ENCODE measurements at regions not wholly inside any gene's neighbourhood (a gene's known extent, or its start where the extent isn't known, plus 50 kb on each side); places are given as distances from the start of the nearest gene placed in this dataset.

- TF ChIP-seq, protein P1, sequence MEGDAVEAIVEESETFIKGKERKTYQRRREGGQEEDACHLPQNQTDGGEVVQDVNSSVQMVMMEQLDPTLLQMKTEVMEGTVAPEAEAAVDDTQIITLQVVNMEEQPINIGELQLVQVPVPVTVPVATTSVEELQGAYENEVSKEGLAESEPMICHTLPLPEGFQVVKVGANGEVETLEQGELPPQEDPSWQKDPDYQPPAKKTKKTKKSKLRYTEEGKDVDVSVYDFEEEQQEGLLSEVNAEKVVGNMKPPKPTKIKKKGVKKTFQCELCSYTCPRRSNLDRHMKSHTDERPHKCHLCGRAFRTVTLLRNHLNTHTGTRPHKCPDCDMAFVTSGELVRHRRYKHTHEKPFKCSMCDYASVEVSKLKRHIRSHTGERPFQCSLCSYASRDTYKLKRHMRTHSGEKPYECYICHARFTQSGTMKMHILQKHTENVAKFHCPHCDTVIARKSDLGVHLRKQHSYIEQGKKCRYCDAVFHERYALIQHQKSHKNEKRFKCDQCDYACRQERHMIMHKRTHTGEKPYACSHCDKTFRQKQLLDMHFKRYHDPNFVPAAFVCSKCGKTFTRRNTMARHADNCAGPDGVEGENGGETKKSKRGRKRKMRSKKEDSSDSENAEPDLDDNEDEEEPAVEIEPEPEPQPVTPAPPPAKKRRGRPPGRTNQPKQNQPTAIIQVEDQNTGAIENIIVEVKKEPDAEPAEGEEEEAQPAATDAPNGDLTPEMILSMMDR (IDR thresholded peaks at IDR 0.05), result no peak
- DNase-seq (ENCODE audit: extremely low spot score, unreplicated experiment), result no peak
- peaks cover 21% of the 10 kb centered on the region for H3K27me3 Mint-ChIP-seq (ENCODE audit: unreplicated experiment)
- H3K9me3 Mint-ChIP-seq (ENCODE audit: unreplicated experiment), result no peaks in the 10 kb centered on the region
- H3K27ac Mint-ChIP-seq (ENCODE audit: unreplicated experiment), result no peak overlapping the region
- H3K4me3 Mint-ChIP-seq (ENCODE audit: unreplicated experiment), result no peak overlapping the region
- no peaks in the 10 kb centered on the region for H3K4me1 Mint-ChIP-seq (ENCODE audit: unreplicated experiment)
- H3K36me3 Mint-ChIP-seq (ENCODE audit: unreplicated experiment), result no peaks in the 10 kb centered on the region
Measured at GRCh38 chr15:77798847-77799246, 166.1 kb upstream of the LINGO1 start.

- Mint-ChIP-seq H3K4me1 (ENCODE audit: unreplicated experiment) (no peaks in the 10 kb centered on the region), H3K36me3 (ENCODE audit: unreplicated experiment) (no peaks in the 10 kb centered on the region), H3K27me3 (ENCODE audit: unreplicated experiment) (peaks cover 21% of the 10 kb centered on the region), H3K4me3 (ENCODE audit: unreplicated experiment) (no peak overlapping the region), H3K9me3 (ENCODE audit: unreplicated experiment) (no peaks in the 10 kb centered on the region), H3K27ac (ENCODE audit: unreplicated experiment) (no peak overlapping the region)
- DNase-seq (ENCODE audit: extremely low spot score, unreplicated experiment), result no peak
- TF ChIP-seq, protein P1 (IDR thresholded peaks at IDR 0.05), result no peak
Measured at GRCh38 chr15:77798151-77798835, 165.6 kb upstream of the LINGO1 start.

GRCh38 chr15:77797270-77797669 lies 164.6 kb upstream of the LINGO1 start:
- Mint-ChIP-seq H3K9me3 (ENCODE audit: unreplicated experiment) (no peaks in the 10 kb centered on the region), H3K4me3 (ENCODE audit: unreplicated experiment) (no peak overlapping the region), H3K4me1 (ENCODE audit: unreplicated experiment) (no peaks in the 10 kb centered on the region), H3K27me3 (ENCODE audit: unreplicated experiment) (peaks cover 24% of the 10 kb centered on the region), H3K27ac (ENCODE audit: unreplicated experiment) (no peak overlapping the region), H3K36me3 (ENCODE audit: unreplicated experiment) (no peaks in the 10 kb centered on the region)
- TF ChIP-seq, protein P1 (IDR thresholded peaks at IDR 0.05), result no peak
- no peak for DNase-seq (ENCODE audit: extremely low spot score, unreplicated experiment)

DNA sequence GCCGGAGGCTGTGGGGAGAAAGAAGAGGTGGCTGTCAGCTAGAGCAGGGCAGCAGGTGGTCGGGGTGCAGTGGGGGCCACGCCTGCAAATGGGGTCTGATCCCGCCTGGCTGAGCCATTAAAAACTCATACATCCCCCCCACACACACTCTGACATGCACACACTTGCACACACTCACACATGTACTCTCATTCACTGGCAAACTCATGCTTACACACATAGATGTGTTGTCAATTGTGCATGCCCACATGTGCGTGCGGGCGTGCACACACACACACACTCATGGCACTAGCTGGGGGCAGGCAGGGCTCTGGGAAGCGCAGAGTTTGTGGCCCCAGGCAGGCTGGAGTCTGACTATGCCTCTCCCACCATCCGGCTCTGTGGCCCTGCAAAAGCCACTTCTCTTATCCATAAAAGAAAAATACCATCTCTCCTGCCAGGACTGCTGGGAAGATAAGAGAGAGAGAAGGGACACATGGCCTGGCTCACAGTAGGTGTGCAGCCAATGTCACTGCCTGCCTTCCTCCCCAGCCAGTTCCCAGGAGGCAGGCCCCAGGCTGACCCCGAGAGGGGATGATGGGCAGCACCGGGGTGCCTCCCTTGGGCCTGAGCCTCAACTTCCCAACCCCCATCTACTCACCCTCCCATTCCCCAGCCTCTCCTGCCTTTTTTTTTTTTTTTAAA lies 163.5 kb upstream of the LINGO1 start:
- Mint-ChIP-seq H3K36me3 (ENCODE audit: unreplicated experiment) (no peaks in the 10 kb centered on the region), H3K27me3 (ENCODE audit: unreplicated experiment) (peaks cover 28% of the 10 kb centered on the region), H3K4me1 (ENCODE audit: unreplicated experiment) (no peaks in the 10 kb centered on the region), H3K4me3 (ENCODE audit: unreplicated experiment) (no peak overlapping the region), H3K27ac (ENCODE audit: unreplicated experiment) (no peak overlapping the region), H3K9me3 (ENCODE audit: unreplicated experiment) (no peaks in the 10 kb centered on the region)
- DNase-seq (ENCODE audit: extremely low spot score, unreplicated experiment), result no peak
- TF ChIP-seq, protein P1 (IDR thresholded peaks at IDR 0.05), result no peak

DNA sequence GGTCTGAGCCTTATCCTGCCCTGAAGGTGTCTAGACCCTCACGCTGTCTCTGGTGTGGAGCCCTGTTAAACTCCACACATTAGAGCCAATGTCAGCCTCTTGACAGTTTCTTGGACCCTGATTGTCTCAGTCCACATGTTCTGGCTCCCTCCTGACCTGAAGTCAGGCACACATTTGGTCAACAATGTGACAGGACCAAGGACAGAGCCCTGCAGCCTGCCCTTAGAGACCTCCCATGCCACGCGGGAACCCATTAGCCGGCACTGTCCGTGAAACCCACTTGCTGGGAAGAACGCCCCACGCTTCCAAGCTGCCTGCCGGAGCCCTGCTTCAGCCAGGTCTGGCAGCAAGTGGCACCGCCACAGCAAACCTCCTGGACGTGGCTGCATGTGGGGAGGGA lies 162.7 kb upstream of the LINGO1 start:
- DNase-seq (ENCODE audit: extremely low spot score, unreplicated experiment), result no peak
- Mint-ChIP-seq H3K36me3 (ENCODE audit: unreplicated experiment) (no peaks in the 10 kb centered on the region), H3K9me3 (ENCODE audit: unreplicated experiment) (no peaks in the 10 kb centered on the region), H3K27me3 (ENCODE audit: unreplicated experiment) (peaks cover 27% of the 10 kb centered on the region), H3K4me1 (ENCODE audit: unreplicated experiment) (no peaks in the 10 kb centered on the region), H3K4me3 (ENCODE audit: unreplicated experiment) (no peak overlapping the region), H3K27ac (ENCODE audit: unreplicated experiment) (no peak overlapping the region)
- TF ChIP-seq, protein P1 (IDR thresholded peaks at IDR 0.05), result no peak
